ENCODE measurements at regions not wholly inside any gene's neighbourhood (a gene's known extent, or its start where the extent isn't known, plus 50 kb on each side); places are given as distances from the start of the nearest gene placed in this dataset.

- POLR2A ChIA-PET = no interaction called here
- CTCF ChIA-PET = interaction anchor here (0.7 to 5.7 kb wide), 2 partner anchors 11 to 105 kb away, joined by 3 to 34 read pairs; no protein-coding TSS in a partner anchor
- Histone ChIP-seq H3K27me3 (ENCODE audit: control insufficient read depth, insufficient read depth, low read length) (peaks cover under 1% of the 10 kb centered on the region), H3K9me3 (ENCODE audit: control insufficient read depth, insufficient read depth, low read length) (no peaks in the 10 kb centered on the region), H3K27ac (ENCODE audit: low read depth, low read length) (no peak overlapping the region), H3K4me3 (ENCODE audit: low read depth, low read length) (no peak overlapping the region)
- no peak for TF ChIP-seq CTCF (IDR thresholded peaks at IDR 0.05; ENCODE audit: low read depth, low read length)
- DNase-seq (ENCODE audit: low read depth, low spot score) = no peak
These were observed 96.3 kb upstream of the ANKRD1 start for GRCh38 chr10:91017198-91017597.

GRCh38 chr10:91021901-91022300 lies 101.0 kb upstream of the ANKRD1 start:
- Histone ChIP-seq H3K27ac (ENCODE audit: low read depth, low read length) (no peak overlapping the region), H3K4me3 (ENCODE audit: low read depth, low read length) (no peak overlapping the region), H3K9me3 (ENCODE audit: control insufficient read depth, insufficient read depth, low read length) (no peaks in the 10 kb centered on the region), H3K27me3 (ENCODE audit: control insufficient read depth, insufficient read depth, low read length) (no peaks in the 10 kb centered on the region)
- ChIA-PET CTCF (no interaction called here), POLR2A (interaction anchor here (0.6 kb wide), 1 partner anchor 242 kb away, joined by 7 read pairs; no protein-coding TSS in a partner anchor)
- TF ChIP-seq CTCF (IDR thresholded peaks at IDR 0.05; ENCODE audit: low read depth, low read length) = no peak
- no peak for DNase-seq (ENCODE audit: low read depth, low spot score)

GRCh38 chr10:91022390-91022789 lies 101.5 kb upstream of the ANKRD1 start:
- Histone ChIP-seq H3K27me3 (ENCODE audit: control insufficient read depth, insufficient read depth, low read length) (no peaks in the 10 kb centered on the region), H3K27ac (ENCODE audit: low read depth, low read length) (no peak overlapping the region), H3K4me3 (ENCODE audit: low read depth, low read length) (no peak overlapping the region), H3K9me3 (ENCODE audit: control insufficient read depth, insufficient read depth, low read length) (no peaks in the 10 kb centered on the region)
- TF ChIP-seq CTCF (IDR thresholded peaks at IDR 0.05; ENCODE audit: low read depth, low read length) = no peak
- POLR2A ChIA-PET = no interaction called here
- CTCF ChIA-PET = interaction anchor here (1.3 kb wide), 1 partner anchor 16 kb away, joined by 5 read pairs; no protein-coding TSS in a partner anchor
- no peak for DNase-seq (ENCODE audit: low read depth, low spot score)

GRCh38 chr10:91022924-91023699 lies 102.2 kb upstream of the ANKRD1 start:
- ChIA-PET CTCF (interaction anchor here (1.3 kb wide), 1 partner anchor 17 kb away, joined by 5 read pairs; no protein-coding TSS in a partner anchor), POLR2A (no interaction called here)
- Histone ChIP-seq H3K4me3 (ENCODE audit: low read depth, low read length) (no peak overlapping the region), H3K27ac (ENCODE audit: low read depth, low read length) (no peak overlapping the region), H3K9me3 (ENCODE audit: control insufficient read depth, insufficient read depth, low read length) (no peaks in the 10 kb centered on the region), H3K27me3 (ENCODE audit: control insufficient read depth, insufficient read depth, low read length) (no peaks in the 10 kb centered on the region)
- DNase-seq (ENCODE audit: low read depth, low spot score) = no peak
- TF ChIP-seq CTCF (IDR thresholded peaks at IDR 0.05; ENCODE audit: low read depth, low read length) = no peak

- ChIA-PET CTCF (interaction anchor here (3.1 kb wide), 1 partner anchor 18 kb away, joined by 10 read pairs; no protein-coding TSS in a partner anchor), POLR2A (no interaction called here)
- no peak for TF ChIP-seq CTCF (IDR thresholded peaks at IDR 0.05; ENCODE audit: low read depth, low read length)
- no peaks in the 10 kb centered on the region for H3K9me3 ChIP-seq (ENCODE audit: control insufficient read depth, insufficient read depth, low read length)
- no peak overlapping the region for H3K4me3 ChIP-seq (ENCODE audit: low read depth, low read length)
- no peak overlapping the region for H3K27ac ChIP-seq (ENCODE audit: low read depth, low read length)
- DNase-seq (ENCODE audit: low read depth, low spot score) = no peak
- H3K27me3 ChIP-seq (ENCODE audit: control insufficient read depth, insufficient read depth, low read length) = no peaks in the 10 kb centered on the region
These were observed 103.0 kb upstream of the ANKRD1 start for GRCh38 chr10:91023700-91024398.
